ENCODE measurements at regions not wholly inside any gene's neighbourhood (a gene's known extent, or its start where the extent isn't known, plus 50 kb on each side); places are given as distances from the start of the nearest gene placed in this dataset.

GRCh38 chr16:72224260-72224768 lies 52.4 kb upstream of the PMFBP1 start:
- TF ChIP-seq CTCF (IDR thresholded peaks at IDR 0.05) (no peak), POLR2A (IDR thresholded peaks at IDR 0.05) (no peak), EP300 (IDR thresholded peaks at IDR 0.05) (no peak)
